CD4-positive, alpha-beta T cell (primary cell): ENCODE measurements at regions not wholly inside any gene's neighbourhood (a gene's known extent, or its start where the extent isn't known, plus 50 kb on each side); places are given as distances from the start of the nearest gene placed in this dataset.
A peak's percentile ranks its signal among the peaks of the same experiment; 100 is the strongest.

Source experiments
- ATAC-seq: fragments of 200-7000 bp; cut with Tn5 transposase; one replicate; pipeline ENCODE4 v1.10.0; 2022; ENCODE audit warnings: mild to moderate bottlenecking; ENCODE audit not compliant: poor library complexity
- CTCF ChIA-PET: fragments of 350-600 bp; sonication (Branson Sonifier 250); formaldehyde crosslinking; loops from one replicate; lab custom pipeline; 2021; ENCODE audit warnings: antibody characterized with exemption, inconsistent platforms; lab: Charles Lee
- POLR2A ChIA-PET: fragments of 350-600 bp; sonication (Branson Sonifier 250); formaldehyde crosslinking; loops from one replicate; lab custom pipeline; 2021; ENCODE audit warnings: antibody characterized with exemption, inconsistent platforms; lab: Charles Lee
- DNase-seq, 14 experiments: peaks; one replicate each; pipeline ENCODE4 v3.0.0-alpha.2; 2013 to 2020; ENCODE audit warnings: mixed read lengths in 2 of 14
- H3K27ac ChIP-seq, 2 donors: one replicate each; pipeline versions ENCODE4 v1.5.1 to v1.7.0; 2013; ENCODE audit warnings: low read length in 2 of 2, low read depth in 1 of 2, mild to moderate bottlenecking in 1 of 2
- H3K27me3 ChIP-seq, 2 experiments: 1 replicate in 1 of 2; 2 replicates in 1 of 2; pipeline versions ENCODE4 v1.6.1 to v1.7.0; 2013; ENCODE audit warnings: low read length in 2 of 2, control low read depth in 1 of 2, mild to moderate bottlenecking in 1 of 2, moderate library complexity in 1 of 2; ENCODE audit not compliant: insufficient read depth in 2 of 2, control insufficient read depth in 1 of 2
- H3K36me3 ChIP-seq: one replicate; pipeline ENCODE4 v1.6.1; 2013; ENCODE audit warnings: low read length, control low read depth; ENCODE audit not compliant: insufficient read depth
- H3K4me1 ChIP-seq: one replicate; pipeline ENCODE4 v1.6.1; 2013; ENCODE audit warnings: low read length, control low read depth; ENCODE audit not compliant: insufficient read depth
- H3K4me3 ChIP-seq: one replicate; pipeline ENCODE4 v1.5.1; 2013; ENCODE audit warnings: mild to moderate bottlenecking, low read length, moderate library complexity
- H3K9me3 ChIP-seq, 2 experiments: 1 replicate in 1 of 2; 2 replicates in 1 of 2; pipeline versions ENCODE4 v1.6.1 to v1.7.0; 2013; ENCODE audit warnings: low read length in 2 of 2, mild to moderate bottlenecking in 2 of 2, control low read depth in 1 of 2, moderate library complexity in 1 of 2; ENCODE audit not compliant: control insufficient read depth in 1 of 2, insufficient read depth in 1 of 2
- H3K27ac Mint-ChIP-seq: one replicate; pipeline ENCODE4 v1.8.0; 2020; ENCODE audit warnings: mixed read lengths
- H3K27me3 Mint-ChIP-seq: one replicate; pipeline ENCODE4 v1.8.0; 2021; ENCODE audit warnings: mixed read lengths
- H3K36me3 Mint-ChIP-seq: one replicate; pipeline ENCODE4 v1.8.0; 2021; ENCODE audit warnings: low read depth, mixed read lengths
- H3K4me1 Mint-ChIP-seq: one replicate; pipeline ENCODE4 v1.8.0; 2021; ENCODE audit warnings: low read depth, mixed read lengths
- H3K4me3 Mint-ChIP-seq: one replicate; pipeline ENCODE4 v1.8.0; 2020; ENCODE audit warnings: mild to moderate bottlenecking, mixed read lengths
- H3K9me3 Mint-ChIP-seq: one replicate; pipeline ENCODE4 v1.8.0; 2020; ENCODE audit warnings: mixed read lengths
- intact Hi-C, 2 experiments: fragments of 100-400 bp; cut with DNase I in 1 of 2; cut with micrococcal nuclease in 1 of 2; formaldehyde crosslinking; loops; one replicate each; pipeline versions ENCODE4 v1.15.1 to v1.9.0; 2023 to 2025; cut with DNase I, micrococcal nuclease
- TF ChIP-seq, protein P1 (sequence below): fragments of 200-600 bp; IDR thresholded peaks from one replicate; pipeline ENCODE4 v1.8.0; 2022; ENCODE audit warnings: antibody characterized with exemption, mild to moderate bottlenecking

DNA sequence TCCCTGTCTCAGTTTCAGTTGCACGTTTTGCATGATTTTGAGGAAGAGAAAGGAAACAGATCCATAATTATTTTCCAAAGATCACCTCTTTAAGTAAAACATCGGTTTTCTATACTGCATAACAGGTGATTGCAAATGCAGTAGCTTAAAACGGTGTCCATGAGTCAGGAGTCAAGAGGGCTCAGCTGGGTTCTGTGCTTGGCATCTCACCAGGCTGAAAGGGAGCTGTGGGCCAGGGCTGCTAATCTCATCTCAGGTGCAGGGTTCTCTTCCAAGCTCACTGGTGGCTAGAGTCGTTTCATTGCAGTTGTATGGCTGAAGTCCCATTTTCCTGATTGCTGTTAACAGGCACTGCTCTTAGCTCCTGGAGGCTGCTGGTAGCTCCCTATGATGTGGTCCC, 57.0 kb upstream of the PRKCQ start:
- Histone ChIP-seq H3K27me3 (no peaks in the 10 kb centered on the region), H3K9me3 (no peaks in the 10 kb centered on the region), H3K4me1 (no peaks in the 10 kb centered on the region), H3K36me3 (no peaks in the 10 kb centered on the region), H3K27ac (no peak overlapping the region), H3K4me3 (no peak overlapping the region)
- Mint-ChIP-seq H3K9me3 (no peaks in the 10 kb centered on the region), H3K27ac (no peak overlapping the region), H3K36me3 (no peaks in the 10 kb centered on the region), H3K4me3 (no peak overlapping the region), H3K4me1 (peaks cover 21% of the 10 kb centered on the region), H3K27me3 (no peaks in the 10 kb centered on the region)
- TF ChIP-seq, protein P1, sequence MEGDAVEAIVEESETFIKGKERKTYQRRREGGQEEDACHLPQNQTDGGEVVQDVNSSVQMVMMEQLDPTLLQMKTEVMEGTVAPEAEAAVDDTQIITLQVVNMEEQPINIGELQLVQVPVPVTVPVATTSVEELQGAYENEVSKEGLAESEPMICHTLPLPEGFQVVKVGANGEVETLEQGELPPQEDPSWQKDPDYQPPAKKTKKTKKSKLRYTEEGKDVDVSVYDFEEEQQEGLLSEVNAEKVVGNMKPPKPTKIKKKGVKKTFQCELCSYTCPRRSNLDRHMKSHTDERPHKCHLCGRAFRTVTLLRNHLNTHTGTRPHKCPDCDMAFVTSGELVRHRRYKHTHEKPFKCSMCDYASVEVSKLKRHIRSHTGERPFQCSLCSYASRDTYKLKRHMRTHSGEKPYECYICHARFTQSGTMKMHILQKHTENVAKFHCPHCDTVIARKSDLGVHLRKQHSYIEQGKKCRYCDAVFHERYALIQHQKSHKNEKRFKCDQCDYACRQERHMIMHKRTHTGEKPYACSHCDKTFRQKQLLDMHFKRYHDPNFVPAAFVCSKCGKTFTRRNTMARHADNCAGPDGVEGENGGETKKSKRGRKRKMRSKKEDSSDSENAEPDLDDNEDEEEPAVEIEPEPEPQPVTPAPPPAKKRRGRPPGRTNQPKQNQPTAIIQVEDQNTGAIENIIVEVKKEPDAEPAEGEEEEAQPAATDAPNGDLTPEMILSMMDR = no peak
- POLR2A ChIA-PET = interaction anchor here (1.2 kb wide), 1 partner anchor 14 kb away, joined by 3 read pairs; no protein-coding TSS in a partner anchor
- ATAC-seq (no peak), DNase-seq (no peak)
- intact Hi-C loops = no loop called here
- CTCF ChIA-PET = interaction anchor here (1.1 kb wide), 1 partner anchor 11 kb away, joined by 3 read pairs; no protein-coding TSS in a partner anchor

DNA sequence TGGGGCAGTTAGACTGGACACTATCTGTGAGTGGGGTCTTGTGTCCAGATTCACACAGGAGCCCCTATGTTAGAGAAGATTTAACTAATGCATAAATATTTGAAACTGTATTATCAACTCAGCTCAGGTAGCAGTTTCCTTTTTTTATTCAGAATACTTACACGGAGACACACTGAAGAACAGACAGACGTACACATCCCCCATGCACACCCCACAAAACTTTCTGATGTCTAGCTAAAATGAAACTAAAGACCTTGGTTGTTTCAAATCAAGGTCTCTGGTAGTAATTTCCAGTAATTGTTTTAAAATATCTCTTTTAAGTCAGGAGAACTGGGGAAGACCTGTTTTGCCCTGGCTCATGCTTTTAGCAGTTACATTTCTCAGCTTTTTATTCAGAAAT, 55.7 kb upstream of the PRKCQ start:
- Mint-ChIP-seq H3K27me3 (no peaks in the 10 kb centered on the region), H3K27ac (peak overlapping the region; percentile 27), H3K4me1 (peaks cover 21% of the 10 kb centered on the region), H3K36me3 (no peaks in the 10 kb centered on the region), H3K4me3 (no peak overlapping the region), H3K9me3 (no peaks in the 10 kb centered on the region)
- TF ChIP-seq, protein P1 = no peak
- no peaks in the 10 kb centered on the region for H3K4me1 ChIP-seq
- intact Hi-C loops = no loop called here
- H3K4me3 ChIP-seq = no peak overlapping the region
- CTCF ChIA-PET = interaction anchor here (0.5 to 1.4 kb wide), 2 partner anchors 12 to 1419 kb away, joined by 3 read pairs; partner anchors contain the start of gene GATA3
- H3K9me3 ChIP-seq = no peaks in the 10 kb centered on the region
- ATAC-seq = no peak
- POLR2A ChIA-PET = no interaction called here
- no peak overlapping the region for H3K27ac ChIP-seq
- no peak for DNase-seq
- no peaks in the 10 kb centered on the region for H3K27me3 ChIP-seq
- no peaks in the 10 kb centered on the region for H3K36me3 ChIP-seq
